GM21447 (cell line): ENCODE measurements at regions not wholly inside any gene's neighbourhood (a gene's known extent, or its start where the extent isn't known, plus 50 kb on each side); places are given as distances from the start of the nearest gene placed in this dataset.

Experiments used
- ATAC-seq: cut with Tn5 transposase; IDR thresholded peaks from one replicate; pipeline ENCODE4 v1.9.1; 2021; ENCODE audit not compliant: unreplicated experiment

DNA sequence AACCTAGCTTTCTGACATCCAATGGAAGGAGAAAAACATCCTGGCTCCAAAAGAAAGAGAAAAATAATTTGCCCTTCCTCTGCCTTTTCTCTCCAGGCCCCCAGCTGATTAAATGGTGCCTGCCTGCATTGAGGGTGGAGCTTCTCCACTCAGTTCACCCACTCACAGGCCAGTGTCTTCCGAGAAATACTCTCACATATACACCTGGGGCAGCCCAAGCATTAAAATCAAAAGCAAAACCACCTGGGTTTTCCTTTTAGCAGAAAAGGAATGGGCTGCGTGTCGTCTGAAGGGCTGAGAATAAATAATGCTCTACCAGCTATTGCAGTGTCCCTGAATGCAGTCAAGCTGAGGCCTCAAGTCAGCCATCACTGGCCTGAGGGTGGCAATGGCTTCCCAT, 1143.8 kb upstream of the TENM4 start:
- no peak for ATAC-seq

DNA sequence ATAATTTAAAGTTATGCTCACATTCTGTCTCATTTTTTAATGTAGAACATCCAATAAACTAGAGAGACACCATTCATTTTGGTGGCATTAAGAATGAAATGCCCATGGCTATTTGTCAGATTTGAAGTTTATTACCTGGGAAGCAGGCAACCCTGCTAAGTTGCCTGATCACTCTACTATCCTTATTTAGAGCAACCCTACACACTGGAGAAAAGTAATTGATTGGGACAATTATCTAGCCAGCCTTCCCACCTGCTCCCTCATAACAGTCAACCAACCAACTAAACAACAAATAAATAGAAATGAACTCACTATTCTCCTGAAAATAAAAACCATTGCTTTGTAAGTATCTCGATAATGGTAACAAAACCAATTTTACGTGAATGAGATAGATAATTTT, 1129.0 kb upstream of the TENM4 start:
- ATAC-seq = no peak

DNA sequence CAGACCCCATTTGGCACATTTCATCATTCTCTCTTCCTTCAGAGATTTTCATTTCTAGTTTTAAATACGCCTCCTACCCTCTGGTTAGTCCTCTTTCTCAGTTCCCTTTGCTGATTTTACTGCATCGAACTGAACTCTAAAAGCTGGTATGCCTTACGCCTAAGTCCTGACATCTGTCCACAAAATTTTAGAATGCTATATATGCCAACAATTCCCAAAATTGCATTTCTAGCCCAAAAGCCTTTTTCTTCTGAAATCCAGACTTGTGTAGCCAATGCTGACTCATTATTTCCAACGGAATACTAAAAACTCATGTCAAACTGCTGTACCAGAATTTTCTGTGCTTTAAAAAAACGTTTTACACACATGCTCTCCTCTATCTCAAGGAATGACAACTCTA, 1124.4 kb upstream of the TENM4 start:
- no peak for ATAC-seq

DNA sequence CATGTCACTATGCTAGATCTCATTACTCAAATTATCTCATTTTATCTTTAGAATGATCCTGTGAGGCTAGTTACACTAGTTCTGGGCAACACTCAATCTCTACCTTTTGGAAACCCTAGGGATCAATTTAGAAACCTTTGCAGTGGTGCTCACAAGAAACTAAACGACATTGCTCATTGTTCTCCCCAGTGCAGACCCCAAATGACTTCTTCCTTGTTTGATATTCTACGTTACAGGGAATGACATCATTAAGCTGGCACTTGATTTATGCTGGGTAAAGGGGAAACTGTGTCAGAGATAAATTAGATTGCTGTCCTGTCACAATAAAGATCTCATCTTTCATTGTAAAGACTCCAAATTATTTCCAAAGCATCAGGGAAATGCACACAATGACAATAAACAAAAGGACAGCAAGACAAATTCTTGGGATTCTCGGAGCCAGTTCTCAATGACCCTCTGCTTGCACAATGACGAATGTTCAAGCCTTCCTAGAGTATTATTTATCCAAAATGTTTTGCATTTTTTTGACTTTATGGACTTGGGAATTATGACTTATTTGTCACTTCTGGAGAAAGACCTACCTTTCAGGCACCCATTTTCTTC, 1121.8 kb upstream of the TENM4 start:
- no peak for ATAC-seq

DNA sequence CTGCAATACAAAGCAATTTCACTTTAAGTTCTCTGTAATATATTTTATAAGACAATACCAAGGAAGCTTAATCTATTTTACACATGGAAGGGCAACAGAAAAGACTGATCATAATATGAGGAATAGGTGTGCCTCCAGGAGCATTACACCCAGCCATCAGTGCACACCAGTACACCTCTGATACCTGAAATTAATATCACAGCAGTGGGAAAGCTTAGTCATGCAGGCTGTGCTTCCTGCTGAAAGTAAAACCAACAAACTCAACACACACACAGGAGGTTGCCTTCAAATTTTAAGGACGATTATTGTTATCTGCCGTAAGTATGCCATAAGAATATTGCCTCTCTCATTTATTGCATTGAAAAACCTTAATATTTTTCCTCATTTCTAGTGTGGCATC, 1119.1 kb upstream of the TENM4 start:
- no peak for ATAC-seq

DNA sequence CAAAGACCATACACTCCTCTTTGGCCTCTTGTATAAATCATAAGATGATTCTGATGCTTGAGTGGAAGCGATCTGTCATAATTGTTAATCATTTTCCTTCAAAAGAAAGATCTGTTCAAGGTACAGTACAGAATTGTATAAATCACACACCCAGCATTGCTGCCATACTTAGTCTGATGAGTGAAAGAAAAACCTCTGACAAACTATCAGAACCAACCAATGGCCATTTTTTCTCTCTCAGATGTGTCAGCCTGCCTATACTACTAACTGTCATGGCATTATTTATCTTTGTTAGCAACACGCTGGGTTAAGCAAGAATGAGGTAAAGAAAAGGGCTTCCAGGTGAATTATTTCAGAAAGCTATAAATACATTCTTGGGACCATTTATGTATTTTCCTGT, 1112.7 kb upstream of the TENM4 start:
- ATAC-seq = no peak

DNA sequence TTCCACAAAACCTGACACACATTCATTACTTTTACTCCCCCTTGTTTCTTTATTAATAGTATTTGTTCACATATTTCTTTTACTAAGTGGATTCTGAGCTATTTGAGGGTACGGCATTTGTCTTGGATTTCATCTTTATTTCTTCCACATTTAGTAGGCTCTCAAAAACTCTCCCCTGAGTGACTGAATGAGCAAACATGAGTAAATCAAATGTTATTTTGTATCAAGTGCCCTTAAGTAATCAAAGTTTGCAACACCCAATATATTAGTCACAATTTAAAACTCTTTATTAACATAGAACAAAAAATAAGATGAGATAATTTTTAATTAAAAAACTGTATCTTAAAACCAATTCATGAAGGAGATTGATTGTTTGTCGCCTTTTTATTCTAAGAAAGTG, 1101.9 kb upstream of the TENM4 start:
- no peak for ATAC-seq

DNA sequence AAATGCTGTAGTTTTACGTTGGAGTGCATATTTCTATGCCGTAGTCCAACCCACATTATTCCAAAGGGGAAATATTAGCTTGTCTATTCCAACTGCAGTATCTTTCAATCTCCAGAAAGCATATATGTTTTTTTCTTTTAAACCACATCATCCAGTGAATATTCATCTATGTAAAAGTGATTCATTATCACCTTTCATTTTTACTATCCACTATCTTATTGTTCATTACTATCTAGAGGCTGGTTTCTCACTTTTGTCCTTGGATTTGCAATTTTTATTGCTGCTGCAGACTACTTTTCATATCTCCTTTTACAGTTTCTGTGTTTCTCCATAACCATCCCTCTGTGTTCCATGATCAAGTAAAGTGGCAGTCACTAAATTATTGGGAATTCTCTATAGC, 1097.2 kb upstream of the TENM4 start:
- ATAC-seq = no peak

DNA sequence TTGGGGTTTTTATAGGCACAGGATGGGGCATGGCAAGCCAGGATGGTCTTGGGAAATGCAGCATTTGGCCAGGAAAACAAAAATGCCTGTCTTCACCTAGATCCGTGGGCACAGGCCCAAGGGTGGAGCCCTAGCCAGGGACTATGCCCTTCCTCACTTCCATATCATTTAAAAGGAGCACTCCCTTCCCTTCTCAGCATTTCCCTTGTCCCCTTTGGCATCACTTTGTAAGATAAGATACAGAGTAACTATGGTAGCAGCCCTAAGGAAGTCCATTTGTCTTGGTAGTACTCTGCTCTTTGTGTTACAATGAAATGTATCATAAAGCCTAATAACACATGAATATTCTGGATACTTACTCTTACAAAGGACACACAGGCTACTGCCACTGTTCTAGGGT, 1092.6 kb upstream of the TENM4 start:
- no peak for ATAC-seq

DNA sequence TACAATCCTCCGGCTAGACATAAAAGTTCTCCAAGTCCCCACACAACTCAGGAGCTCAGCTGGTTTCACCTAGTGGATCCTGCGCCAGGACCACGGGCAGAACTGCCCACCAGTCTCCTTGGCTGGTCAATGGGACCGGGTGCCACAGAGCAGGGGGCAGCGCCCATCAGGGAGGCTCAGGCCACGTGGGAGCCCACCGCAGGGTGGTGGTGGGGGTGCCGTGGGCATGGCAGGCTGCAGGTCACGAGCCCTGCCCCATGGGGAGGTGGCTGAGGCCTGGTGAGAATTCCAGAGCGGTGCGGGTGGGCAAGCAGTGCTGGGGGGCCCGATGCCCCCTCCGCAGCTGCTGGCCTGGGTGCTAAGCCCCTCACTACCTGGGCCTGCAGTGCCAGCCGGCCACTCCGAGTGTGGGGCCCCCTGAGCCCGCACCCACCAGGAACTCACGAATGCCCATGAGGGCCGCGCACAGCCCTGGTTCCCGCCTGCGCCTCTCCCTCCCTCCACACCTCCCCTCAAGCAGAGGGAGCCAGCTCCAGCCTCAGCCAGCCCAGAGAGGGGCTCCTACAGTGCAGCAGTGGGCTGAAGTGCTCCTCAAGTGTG, 1091.9 kb upstream of the TENM4 start:
- no peak for ATAC-seq

DNA sequence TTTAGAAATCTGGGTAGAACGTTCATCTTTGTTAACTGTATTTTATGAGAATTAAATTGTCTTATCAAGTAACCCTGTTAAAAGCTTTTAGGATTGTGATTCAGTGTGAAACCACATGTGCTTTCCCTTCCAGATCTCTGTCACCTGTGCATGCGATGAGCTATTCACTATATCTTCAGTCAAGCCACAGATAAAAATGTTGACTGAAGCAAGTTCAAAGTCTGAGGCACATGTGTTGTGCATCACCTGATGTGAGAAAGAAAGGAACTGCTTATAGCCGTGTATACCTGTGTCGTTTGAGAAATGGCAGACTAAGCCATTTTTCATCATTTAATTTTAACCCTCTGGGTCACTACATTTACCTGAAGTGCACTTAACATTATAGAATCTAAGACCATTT, 1088.9 kb upstream of the TENM4 start:
- ATAC-seq = no peak

DNA sequence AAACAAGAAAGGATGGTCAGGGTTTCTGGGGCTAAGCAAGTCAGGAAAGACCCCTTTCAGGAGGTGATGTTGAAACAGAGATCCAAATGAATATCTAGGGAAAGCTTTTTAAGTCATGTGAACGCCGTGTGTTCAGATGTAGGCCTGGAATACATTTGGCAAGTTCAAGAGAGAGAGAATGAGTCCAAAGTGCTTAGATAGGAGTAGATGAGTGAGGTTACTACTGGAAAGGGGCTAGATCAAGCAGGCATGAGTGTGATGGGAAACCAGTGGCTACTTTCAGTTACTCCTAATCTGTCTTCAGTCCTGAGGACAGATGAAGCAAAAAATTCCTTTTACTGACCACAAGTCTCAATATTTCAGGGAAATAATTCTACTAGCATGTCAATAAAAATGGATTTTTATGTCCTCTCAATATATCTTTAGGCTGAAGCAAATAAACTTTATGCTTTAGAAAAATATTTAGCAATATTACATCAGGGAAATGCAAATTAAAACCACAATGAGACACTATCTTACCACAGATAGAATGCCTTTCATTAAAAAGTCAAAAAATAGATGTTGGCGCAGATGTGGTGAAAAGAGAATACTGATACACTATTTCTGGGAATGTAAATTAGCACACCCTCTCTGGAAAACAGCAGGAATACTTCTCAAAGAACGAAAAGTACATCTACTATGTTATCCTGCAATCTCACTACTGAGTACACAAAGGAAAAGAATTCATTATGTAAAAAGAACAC, 1085.0 kb upstream of the TENM4 start:
- ATAC-seq = no peak

DNA sequence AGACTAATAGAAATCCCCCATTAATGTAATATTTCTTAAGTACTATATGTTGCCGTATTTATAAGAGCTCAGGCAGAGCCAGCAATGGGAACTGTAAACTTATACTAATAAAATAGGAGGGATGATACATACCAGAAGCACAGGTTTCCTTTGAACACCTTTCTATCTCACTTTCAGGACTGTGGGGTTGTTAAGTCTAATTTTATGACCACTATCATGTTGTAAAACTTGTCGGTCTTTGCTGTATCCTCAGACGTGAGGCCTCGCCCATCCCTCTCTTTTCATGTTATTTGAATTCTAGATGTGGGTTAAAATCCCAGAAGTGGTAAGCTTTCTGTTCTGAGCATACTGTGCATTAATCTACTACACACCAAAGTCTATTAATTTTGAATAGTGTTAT, 1083.5 kb upstream of the TENM4 start:
- no peak for ATAC-seq

DNA sequence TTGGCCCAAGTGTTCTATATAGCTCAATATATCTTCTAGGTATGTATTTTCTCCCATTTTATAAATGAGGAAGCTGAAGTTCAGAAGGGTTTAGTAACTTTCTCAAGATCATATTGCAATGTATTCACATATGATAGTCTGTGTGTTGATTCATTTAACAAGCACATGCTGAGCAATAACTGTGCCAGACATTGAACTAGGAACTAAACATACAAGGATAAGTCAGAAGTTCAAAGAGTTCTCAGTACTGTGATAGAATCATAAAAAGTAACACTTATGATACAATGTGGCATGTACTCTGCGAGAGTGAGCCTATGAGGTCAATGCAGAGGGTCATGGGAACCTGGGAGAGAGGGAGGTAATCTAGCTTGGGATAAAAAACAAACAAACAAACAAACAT, 1082.2 kb upstream of the TENM4 start:
- no peak for ATAC-seq

DNA sequence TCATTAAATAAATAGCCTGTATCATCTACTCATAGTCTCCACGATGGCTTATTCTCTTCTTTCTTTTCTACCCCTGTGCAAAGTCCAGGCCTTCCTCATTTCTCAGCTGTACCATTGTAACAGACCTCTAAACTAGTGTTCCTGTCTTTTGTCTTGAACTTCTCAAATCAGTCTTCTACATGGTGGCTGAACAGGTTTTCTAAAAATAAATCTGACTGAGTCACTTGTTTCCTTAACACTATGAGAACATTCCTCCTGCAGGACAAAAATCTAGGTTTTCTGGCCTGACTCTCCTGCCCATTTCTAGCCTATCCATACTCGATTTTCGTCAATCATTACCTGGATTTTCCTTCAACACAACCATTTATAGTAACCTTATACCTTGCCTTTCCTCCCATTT, 1080.8 kb upstream of the TENM4 start:
- ATAC-seq = no peak

DNA sequence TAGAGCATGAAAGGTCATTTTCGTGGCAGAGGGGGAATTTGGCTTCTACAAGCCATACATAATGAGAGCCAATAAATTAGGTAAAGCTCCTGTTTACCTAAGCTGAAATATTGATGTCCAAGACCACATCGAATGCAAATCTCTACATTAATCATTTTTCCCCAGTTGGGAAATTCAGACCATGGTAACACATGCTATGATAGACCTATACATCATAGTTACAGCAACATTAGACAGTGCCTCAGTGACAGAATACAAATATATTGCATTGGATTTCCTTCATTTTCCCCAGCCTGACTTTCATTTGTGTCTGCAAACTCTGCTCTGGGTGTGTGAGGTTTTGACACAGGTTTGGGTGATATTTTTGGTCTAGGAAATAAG, 1079.7 kb upstream of the TENM4 start:
- ATAC-seq = no peak

DNA sequence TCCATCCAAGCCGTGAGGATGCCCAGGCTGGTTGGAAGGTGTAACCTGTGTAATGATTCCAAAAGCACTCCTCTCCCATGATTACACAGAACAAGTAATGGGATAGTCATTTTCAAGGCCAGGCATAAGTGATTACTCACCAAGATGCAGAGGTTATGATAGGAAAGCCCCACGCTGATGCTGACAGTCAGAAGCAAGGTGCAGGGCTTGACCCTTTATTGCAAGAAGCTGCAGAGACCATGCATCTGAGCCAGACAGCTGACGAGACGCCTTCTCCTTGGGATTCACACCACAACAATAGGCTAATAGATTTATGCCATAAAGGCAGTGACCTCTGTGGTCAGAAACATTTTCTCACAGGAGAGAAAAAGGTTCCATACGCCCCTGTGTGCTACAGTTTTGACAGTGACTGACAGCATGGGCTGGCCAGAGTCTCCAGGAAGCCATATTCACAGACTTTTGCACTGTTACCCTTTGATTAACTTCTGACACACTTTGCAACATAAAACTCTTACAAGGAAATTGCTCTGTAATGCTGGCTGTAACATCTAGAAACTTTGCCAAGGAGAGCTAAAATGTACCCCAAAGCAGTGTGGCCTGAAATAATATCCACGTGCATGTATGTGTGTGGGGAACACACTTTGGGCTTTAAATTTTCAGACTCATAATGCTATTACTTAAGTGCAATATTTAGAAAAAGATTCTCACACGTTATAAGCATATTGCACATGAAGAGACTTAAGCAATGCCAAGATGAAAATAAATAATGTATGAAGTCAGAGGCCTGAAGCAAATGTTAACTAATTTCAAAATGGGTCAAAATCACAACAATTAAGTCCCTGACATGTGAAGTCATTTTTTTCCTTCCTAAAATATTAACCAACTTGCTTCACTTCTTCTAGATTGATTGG, 1079.0 kb upstream of the TENM4 start:
- no peak for ATAC-seq

DNA sequence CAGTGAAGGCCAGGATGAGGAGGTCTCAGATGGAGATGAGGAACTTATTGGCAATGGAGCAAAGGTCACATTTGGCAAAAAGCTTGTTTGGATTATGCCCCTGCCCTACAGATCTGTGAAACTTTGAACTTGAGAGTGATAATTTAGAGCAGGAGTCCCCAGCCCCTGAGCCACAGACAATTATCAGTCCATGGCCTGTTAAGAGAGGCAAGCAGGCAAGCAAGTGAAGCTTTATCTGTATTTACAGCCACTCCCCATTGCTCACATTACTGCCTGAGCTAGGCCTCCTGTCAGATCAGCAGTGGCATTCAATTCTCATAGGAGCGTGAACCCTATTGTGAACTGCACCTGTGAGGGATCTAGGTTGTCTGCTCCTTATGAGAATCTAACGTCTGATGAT, 1076.9 kb upstream of the TENM4 start:
- no peak for ATAC-seq

DNA sequence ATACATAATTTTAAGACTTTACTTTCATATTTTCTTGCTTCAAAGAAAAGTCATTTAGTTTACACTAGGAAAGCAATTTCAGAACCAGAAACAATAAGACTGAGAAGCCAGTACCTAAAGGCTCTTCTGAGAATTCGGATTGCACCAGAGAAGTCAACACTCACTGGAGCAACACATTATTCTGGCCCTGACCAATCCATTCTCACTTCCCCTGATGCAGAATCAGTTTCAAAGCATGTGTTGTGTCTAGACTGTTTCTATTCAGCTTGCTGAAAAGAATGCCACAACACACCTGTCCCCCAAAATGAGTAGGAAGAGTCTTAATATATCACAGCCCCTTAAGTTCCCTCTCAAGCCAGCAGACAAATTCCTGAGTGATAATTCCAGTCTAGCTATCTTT, 1074.3 kb upstream of the TENM4 start:
- ATAC-seq = no peak

DNA sequence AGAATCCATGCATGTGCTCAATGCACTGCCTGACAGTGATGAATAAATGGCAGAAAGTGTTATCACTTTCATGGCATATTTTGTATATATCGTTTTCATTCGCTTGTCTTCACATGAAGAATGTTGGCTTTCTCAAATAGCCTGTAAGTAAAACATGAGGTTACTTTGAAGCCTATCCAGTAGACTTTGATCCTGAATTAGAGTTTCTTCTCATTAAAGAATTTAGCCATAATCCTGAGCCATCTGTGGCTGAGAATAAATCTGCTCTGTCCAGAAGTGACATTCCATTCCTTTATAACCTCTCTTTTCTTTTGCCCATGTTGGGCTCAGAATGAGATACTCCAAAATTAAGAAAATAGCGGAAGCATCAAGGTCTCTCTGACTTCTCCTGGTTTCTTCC, 1071.7 kb upstream of the TENM4 start:
- ATAC-seq = no peak

DNA sequence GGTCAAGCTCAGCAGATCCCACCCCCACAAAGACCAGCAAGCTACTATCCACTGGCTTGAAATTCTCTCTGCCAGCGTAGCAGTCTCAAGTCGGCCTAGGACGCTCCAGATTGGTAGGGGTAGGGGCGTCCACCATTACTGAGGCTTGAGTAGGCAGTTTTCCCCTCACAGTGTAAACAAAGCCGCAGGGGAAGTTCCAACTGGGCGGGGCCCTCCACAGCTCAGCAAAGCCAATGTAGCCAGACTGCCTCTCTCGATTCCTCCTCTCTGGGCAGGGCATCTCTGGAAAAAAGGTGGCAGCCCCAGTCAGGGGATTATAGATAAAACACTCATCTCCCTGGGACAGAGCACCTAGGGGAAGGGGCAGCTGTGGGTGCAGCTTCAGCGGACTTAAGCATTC, 1064.9 kb upstream of the TENM4 start:
- ATAC-seq = no peak

DNA sequence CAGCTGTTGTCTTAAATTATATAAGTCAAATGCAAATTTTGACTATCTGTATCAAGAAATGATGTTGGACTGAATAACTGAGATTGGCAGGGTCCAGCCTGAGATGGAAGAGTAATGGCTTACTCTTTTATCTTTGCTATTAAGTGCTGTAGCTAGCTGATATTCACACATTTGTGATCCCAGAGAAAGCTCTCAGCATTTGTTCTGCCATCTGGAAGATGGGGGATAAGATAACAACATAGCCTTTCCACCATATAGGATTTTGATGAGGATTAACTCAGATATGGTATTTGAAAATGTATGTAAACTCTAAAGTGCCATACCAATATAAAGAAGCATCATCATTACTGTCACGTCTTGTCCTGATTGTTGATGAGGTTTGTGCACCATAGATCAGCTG, 1063.2 kb upstream of the TENM4 start:
- no peak for ATAC-seq
